Caco-2 (cell line): ENCODE measurements at regions not wholly inside any gene's neighbourhood (a gene's known extent, or its start where the extent isn't known, plus 50 kb on each side); places are given as distances from the start of the nearest gene placed in this dataset.

Experiments used
- BruUV-seq: library from RNA; stranded (reverse); fragments of 400-500 nt; replicated peaks from 2 replicates; lab custom pipeline; 2021; lab: Mats Ljungman, UMichigan
- CTCF ChIA-PET: fragments of 300-600 bp; sonication (Branson Sonifier 250); formaldehyde crosslinking; loops from one replicate; lab custom pipeline; 2022; ENCODE audit warnings: antibody characterized with exemption; lab: Charles Lee
- POLR2A ChIA-PET: fragments of 300-600 bp; sonication (Branson Sonifier 250); formaldehyde crosslinking; loops from one replicate; lab custom pipeline; 2022; ENCODE audit warnings: antibody characterized with exemption; lab: Charles Lee
- DNase-seq, 2 experiments: peaks; one replicate each; pipeline versions ENCODE4 v3.0.0 to v3.0.0-alpha.2; 2020 to 2022
- H3K27me3 ChIP-seq: replicated peaks from 2 replicates; pipeline ENCODE4 v1.6.0; 2011; ENCODE audit warnings: low read length; ENCODE audit not compliant: control insufficient read depth, insufficient read depth
- H3K36me3 ChIP-seq: 2 replicates; pipeline ENCODE4 v1.5.1; 2011; ENCODE audit warnings: low read length; ENCODE audit not compliant: control insufficient read depth, insufficient read depth
- H3K4me1 ChIP-seq: fragments of 250-450 bp; sonication (Bioruptor Pico); 2 replicates; pipeline ENCODE4 v1.5.1; 2020; ENCODE audit warnings: mild to moderate bottlenecking
- H3K4me3 ChIP-seq: 2 replicates; pipeline ENCODE4 v1.5.1; 2011; ENCODE audit warnings: low read depth, mild to moderate bottlenecking, control low read depth, low read length
- H3K9me3 ChIP-seq: fragments of 250-450 bp; sonication (Bioruptor Pico); 2 replicates; pipeline ENCODE4 v1.5.1; 2020; ENCODE audit warnings: mild to moderate bottlenecking, moderate library complexity
- H3K27ac Mint-ChIP-seq: one replicate; pipeline ENCODE4 v1.8.0; 2022; ENCODE audit warnings: mixed read lengths; ENCODE audit not compliant: unreplicated experiment
- H3K27me3 Mint-ChIP-seq: one replicate; pipeline ENCODE4 v1.8.0; 2022; ENCODE audit warnings: mixed read lengths; ENCODE audit not compliant: insufficient read depth, unreplicated experiment
- H3K36me3 Mint-ChIP-seq: one replicate; pipeline ENCODE4 v1.8.0; 2022; ENCODE audit warnings: mild to moderate bottlenecking, mixed read lengths; ENCODE audit not compliant: insufficient read depth, unreplicated experiment
- H3K4me1 Mint-ChIP-seq: one replicate; pipeline ENCODE4 v1.8.0; 2022; ENCODE audit warnings: low read depth, mixed read lengths; ENCODE audit not compliant: unreplicated experiment
- H3K4me3 Mint-ChIP-seq: one replicate; pipeline ENCODE4 v1.8.0; 2022; ENCODE audit warnings: mild to moderate bottlenecking, moderate library complexity, mixed read lengths; ENCODE audit not compliant: unreplicated experiment
- H3K9me3 Mint-ChIP-seq: one replicate; pipeline ENCODE4 v1.8.0; 2022; ENCODE audit warnings: mixed read lengths; ENCODE audit not compliant: unreplicated experiment
- intact Hi-C: fragments of 100-400 bp; cut with micrococcal nuclease; formaldehyde crosslinking; loops from one replicate; pipeline ENCODE4 v1.10.0; 2022; ENCODE audit not compliant: unreplicated experiment
- TF ChIP-seq, protein P1 (sequence below), 2 experiments: fragments of 200-600 bp in 1 of 2; IDR thresholded peaks; 1 replicate in 1 of 2; 2 replicates in 1 of 2; pipeline versions ENCODE4 v1.5.1 to v1.8.0; 2011 to 2022; ENCODE audit warnings: antibody characterized with exemption in 1 of 2, control low read depth in 1 of 2, inconsistent platforms in 1 of 2, low read depth in 1 of 2, low read length in 1 of 2, mild to moderate bottlenecking in 1 of 2, moderate library complexity in 1 of 2; ENCODE audit not compliant: insufficient read depth in 1 of 2, severe bottlenecking in 1 of 2, unreplicated experiment in 1 of 2

DNA sequence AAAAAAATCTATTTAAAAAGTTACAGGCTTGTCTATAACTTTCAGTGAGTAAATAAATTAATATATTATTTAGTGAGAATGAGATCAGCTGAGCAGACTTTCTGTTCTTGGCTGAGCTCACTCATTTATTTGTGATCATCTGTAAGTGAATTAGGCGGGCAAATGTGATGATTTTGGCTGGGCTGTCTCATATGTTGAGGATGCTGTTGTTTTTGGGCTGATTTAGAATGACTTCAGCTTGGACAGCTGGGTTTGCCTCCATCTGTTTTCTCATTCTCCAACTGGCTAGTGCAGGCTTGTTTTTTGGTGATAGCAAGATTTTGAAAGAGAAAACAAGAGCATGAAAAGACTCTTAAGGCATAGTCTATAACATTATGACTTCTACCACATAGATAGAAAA lies 475.8 kb upstream of the OLFM3 start:
- Mint-ChIP-seq H3K36me3 (no peaks in the 10 kb centered on the region), H3K9me3 (no peaks in the 10 kb centered on the region), H3K4me1 (no peaks in the 10 kb centered on the region), H3K27me3 (no peaks in the 10 kb centered on the region), H3K27ac (no peak overlapping the region), H3K4me3 (no peak overlapping the region)
- Histone ChIP-seq H3K4me3 (no peak overlapping the region), H3K4me1 (no peaks in the 10 kb centered on the region), H3K9me3 (no peaks in the 10 kb centered on the region), H3K27me3 (no peaks in the 10 kb centered on the region), H3K36me3 (no peaks in the 10 kb centered on the region)
- TF ChIP-seq, protein P1, sequence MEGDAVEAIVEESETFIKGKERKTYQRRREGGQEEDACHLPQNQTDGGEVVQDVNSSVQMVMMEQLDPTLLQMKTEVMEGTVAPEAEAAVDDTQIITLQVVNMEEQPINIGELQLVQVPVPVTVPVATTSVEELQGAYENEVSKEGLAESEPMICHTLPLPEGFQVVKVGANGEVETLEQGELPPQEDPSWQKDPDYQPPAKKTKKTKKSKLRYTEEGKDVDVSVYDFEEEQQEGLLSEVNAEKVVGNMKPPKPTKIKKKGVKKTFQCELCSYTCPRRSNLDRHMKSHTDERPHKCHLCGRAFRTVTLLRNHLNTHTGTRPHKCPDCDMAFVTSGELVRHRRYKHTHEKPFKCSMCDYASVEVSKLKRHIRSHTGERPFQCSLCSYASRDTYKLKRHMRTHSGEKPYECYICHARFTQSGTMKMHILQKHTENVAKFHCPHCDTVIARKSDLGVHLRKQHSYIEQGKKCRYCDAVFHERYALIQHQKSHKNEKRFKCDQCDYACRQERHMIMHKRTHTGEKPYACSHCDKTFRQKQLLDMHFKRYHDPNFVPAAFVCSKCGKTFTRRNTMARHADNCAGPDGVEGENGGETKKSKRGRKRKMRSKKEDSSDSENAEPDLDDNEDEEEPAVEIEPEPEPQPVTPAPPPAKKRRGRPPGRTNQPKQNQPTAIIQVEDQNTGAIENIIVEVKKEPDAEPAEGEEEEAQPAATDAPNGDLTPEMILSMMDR (IDR thresholded peaks at IDR 0.05; ENCODE audit: insufficient read depth in 1 of 2, low read depth in 1 of 2, low read length in 1 of 2, severe bottlenecking in 1 of 2, unreplicated experiment in 1 of 2) = no peak
- ChIA-PET CTCF (no interaction called here), POLR2A (no interaction called here)
- BruUV-seq = no TSS peak
- intact Hi-C loops = no loop called here
- DNase-seq = no peak

DNA sequence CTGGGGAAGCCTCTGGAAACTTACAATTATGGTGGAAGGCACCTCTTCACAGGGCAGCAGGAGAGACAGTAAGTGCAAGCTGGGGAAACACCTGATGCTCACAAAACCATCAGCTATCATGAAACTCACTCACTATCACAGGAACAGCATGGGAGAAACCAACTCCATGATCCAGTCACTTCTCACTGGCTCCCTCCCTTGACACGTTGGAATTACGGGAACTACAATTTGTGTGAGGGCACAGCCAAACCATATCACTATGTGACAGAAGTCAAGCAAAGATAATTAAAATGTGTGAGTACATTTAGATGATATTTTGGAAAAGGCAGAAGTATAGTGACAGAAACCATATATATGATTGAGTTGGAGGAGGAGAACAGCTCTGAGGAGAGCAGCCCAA lies 474.0 kb upstream of the OLFM3 start:
- Histone ChIP-seq H3K27me3 (no peaks in the 10 kb centered on the region), H3K36me3 (no peaks in the 10 kb centered on the region), H3K4me3 (no peak overlapping the region), H3K9me3 (no peaks in the 10 kb centered on the region), H3K4me1 (no peaks in the 10 kb centered on the region)
- Mint-ChIP-seq H3K9me3 (no peaks in the 10 kb centered on the region), H3K4me3 (no peak overlapping the region), H3K36me3 (no peaks in the 10 kb centered on the region), H3K27ac (no peak overlapping the region), H3K27me3 (no peaks in the 10 kb centered on the region), H3K4me1 (no peaks in the 10 kb centered on the region)
- intact Hi-C loops = no loop called here
- TF ChIP-seq, protein P1 (IDR thresholded peaks at IDR 0.05; ENCODE audit: insufficient read depth in 1 of 2, low read depth in 1 of 2, low read length in 1 of 2, severe bottlenecking in 1 of 2, unreplicated experiment in 1 of 2) = no peak
- no TSS peak for BruUV-seq
- ChIA-PET POLR2A (no interaction called here), CTCF (no interaction called here)
- no peak for DNase-seq

DNA sequence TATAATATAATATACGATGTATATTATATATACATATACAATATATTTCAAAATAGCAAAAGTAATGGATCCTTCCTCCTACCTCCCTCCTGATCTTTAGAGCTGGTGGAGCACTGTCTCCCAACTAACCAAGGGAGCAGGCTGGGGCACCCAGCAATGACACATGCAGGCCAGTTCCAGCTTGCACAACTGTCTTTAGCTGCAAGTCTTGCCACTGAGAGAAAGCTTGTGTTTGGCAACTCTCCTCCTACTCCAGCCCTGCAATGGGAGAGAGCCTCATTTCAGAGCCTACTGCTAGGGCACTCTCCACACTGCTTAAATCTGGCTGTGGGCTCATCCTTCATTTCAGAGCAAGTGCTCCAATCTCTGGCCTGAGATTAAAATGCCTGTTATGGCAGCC lies 469.8 kb upstream of the OLFM3 start:
- Mint-ChIP-seq H3K9me3 (no peaks in the 10 kb centered on the region), H3K4me3 (no peak overlapping the region), H3K36me3 (no peaks in the 10 kb centered on the region), H3K4me1 (no peaks in the 10 kb centered on the region), H3K27ac (no peak overlapping the region), H3K27me3 (no peaks in the 10 kb centered on the region)
- DNase-seq = no peak
- H3K9me3 ChIP-seq = no peaks in the 10 kb centered on the region
- no peak overlapping the region for H3K4me3 ChIP-seq
- H3K27me3 ChIP-seq = no peaks in the 10 kb centered on the region
- H3K36me3 ChIP-seq = no peaks in the 10 kb centered on the region
- intact Hi-C loops = no loop called here
- no peaks in the 10 kb centered on the region for H3K4me1 ChIP-seq
- BruUV-seq = no TSS peak
- TF ChIP-seq, protein P1 (IDR thresholded peaks at IDR 0.05; ENCODE audit: insufficient read depth in 1 of 2, low read depth in 1 of 2, low read length in 1 of 2, severe bottlenecking in 1 of 2, unreplicated experiment in 1 of 2) = no peak
- POLR2A ChIA-PET = no interaction called here
- CTCF ChIA-PET = no interaction called here
